Astrocyte of the cerebellum (primary cell): ENCODE measurements at regions not wholly inside any gene's neighbourhood (a gene's known extent, or its start where the extent isn't known, plus 50 kb on each side); places are given as distances from the start of the nearest gene placed in this dataset.

ENCODE experiments used
- DNase-seq: peaks from one replicate; pipeline ENCODE4 v3.0.0-alpha.2; 2011; ENCODE audit warnings: low read depth
- H3K4me3 ChIP-seq: 2 replicates; pipeline ENCODE4 v1.5.1; 2011; ENCODE audit warnings: mild to moderate bottlenecking, low read depth, low read length, moderate library complexity
- in situ Hi-C: cut with HindIII; loops from 2 replicates; pipeline ENCODE4 v1.10.0; 2017; ENCODE audit warnings: low sequenced_read_pairs
- TF ChIP-seq, protein P1 (sequence below): IDR thresholded peaks from 2 replicates; pipeline ENCODE4 v1.5.1; 2012; ENCODE audit warnings: low read length, low read depth, moderate library complexity, mild to moderate bottlenecking; ENCODE audit errors: missing control alignments

DNA sequence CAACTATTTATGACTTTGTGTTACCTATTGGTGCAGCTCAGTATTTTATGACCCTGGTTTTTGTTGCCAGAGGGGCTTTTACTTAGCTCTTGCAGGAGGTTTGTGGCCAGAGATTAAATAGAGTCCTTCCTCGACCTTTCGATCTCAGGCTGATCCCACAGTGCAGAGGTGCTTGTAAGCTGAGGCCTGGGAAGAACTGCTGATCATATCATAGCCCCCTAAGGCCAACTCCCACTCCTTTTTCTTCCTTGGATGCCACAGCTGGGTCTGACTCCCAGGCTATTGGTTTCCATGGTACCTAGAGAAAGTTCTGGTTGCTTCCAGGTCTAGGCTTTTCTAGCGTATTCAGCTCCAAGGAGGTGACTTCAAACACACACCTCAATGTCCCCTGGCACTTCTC is 324.9 kb downstream of the FOXO1 start:
- in situ Hi-C loops, result no loop called here
- no peak for DNase-seq
- H3K4me3 ChIP-seq, result no peak overlapping the region
- TF ChIP-seq, protein P1, sequence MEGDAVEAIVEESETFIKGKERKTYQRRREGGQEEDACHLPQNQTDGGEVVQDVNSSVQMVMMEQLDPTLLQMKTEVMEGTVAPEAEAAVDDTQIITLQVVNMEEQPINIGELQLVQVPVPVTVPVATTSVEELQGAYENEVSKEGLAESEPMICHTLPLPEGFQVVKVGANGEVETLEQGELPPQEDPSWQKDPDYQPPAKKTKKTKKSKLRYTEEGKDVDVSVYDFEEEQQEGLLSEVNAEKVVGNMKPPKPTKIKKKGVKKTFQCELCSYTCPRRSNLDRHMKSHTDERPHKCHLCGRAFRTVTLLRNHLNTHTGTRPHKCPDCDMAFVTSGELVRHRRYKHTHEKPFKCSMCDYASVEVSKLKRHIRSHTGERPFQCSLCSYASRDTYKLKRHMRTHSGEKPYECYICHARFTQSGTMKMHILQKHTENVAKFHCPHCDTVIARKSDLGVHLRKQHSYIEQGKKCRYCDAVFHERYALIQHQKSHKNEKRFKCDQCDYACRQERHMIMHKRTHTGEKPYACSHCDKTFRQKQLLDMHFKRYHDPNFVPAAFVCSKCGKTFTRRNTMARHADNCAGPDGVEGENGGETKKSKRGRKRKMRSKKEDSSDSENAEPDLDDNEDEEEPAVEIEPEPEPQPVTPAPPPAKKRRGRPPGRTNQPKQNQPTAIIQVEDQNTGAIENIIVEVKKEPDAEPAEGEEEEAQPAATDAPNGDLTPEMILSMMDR, result no peak

DNA sequence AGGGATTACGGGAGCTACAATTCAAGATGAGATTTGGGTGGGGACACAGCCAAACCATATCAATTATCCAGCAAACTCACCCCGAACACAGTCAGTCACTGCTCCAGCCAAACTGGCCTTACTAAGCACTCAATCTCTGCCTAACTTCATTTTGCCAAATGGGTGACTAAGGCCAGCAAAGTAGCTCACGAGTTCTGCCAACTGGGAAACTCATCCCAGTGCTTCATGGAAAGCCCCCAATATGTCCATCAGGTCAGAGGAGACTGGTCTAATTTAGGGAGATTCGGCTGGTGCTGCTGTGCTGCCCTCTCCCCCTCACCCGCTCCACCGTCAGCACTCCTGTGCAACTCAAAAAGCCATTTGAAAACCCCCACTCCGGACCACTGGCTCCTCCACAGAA is 324.0 kb downstream of the FOXO1 start:
- in situ Hi-C loops, result no loop called here
- no peak for DNase-seq
- TF ChIP-seq, protein P1, result no peak
- no peak overlapping the region for H3K4me3 ChIP-seq

DNA sequence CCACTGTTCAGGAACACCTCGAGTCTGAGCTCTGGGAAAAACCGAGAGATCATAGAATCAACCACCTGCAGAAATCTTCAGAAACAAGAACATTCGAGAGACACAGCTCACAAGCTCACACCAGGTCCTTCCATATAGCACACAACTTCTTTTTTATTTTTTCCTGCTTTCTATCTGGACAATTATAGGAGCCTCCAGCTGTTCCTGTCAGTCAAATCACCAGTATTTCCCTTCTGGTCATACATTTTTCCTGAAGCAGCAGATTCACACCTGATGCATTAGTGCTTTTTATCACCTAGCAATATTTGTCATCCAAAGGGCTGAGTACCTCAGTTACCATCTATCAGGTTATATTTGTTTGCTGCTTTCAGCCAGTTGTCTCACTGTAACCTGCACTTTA is 323.5 kb downstream of the FOXO1 start:
- in situ Hi-C loops, result no loop called here
- TF ChIP-seq, protein P1, result no peak
- no peak overlapping the region for H3K4me3 ChIP-seq
- no peak for DNase-seq

DNA sequence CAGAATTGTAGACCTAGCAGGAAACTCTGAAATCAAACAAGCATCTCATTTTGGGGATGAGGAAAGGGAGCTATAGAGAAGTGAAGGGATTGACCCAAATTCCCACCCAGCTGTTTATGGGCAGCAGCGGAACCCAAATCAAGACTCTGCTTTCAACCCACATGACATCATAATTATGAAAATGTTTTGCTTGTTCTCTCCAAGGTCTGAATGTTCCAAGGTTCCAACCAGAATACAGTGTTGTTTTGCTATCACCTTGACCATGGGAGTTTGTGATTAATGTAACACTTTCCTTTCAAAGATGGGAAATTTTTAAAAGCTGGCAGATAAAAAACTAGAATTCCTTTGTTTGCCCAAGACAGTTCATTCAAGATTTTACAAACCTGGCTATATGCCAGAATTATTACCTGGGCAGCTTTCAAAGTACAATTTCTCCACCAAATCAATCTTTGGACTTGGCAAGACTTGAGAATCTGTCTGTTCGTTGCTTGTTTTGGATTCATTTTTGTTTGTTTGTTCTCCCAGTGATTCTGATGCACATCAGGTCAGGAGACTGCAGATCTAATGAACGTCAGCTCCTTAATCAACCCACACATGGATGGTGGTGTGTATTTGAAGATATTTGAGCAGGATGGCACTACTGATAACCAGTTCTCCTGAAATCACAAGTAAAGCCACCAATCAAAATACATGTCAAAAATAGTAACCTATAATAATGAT is 322.7 kb downstream of the FOXO1 start:
- no peak for DNase-seq
- H3K4me3 ChIP-seq, result no peak overlapping the region
- TF ChIP-seq, protein P1, result no peak
- in situ Hi-C loops, result no loop called here

DNA sequence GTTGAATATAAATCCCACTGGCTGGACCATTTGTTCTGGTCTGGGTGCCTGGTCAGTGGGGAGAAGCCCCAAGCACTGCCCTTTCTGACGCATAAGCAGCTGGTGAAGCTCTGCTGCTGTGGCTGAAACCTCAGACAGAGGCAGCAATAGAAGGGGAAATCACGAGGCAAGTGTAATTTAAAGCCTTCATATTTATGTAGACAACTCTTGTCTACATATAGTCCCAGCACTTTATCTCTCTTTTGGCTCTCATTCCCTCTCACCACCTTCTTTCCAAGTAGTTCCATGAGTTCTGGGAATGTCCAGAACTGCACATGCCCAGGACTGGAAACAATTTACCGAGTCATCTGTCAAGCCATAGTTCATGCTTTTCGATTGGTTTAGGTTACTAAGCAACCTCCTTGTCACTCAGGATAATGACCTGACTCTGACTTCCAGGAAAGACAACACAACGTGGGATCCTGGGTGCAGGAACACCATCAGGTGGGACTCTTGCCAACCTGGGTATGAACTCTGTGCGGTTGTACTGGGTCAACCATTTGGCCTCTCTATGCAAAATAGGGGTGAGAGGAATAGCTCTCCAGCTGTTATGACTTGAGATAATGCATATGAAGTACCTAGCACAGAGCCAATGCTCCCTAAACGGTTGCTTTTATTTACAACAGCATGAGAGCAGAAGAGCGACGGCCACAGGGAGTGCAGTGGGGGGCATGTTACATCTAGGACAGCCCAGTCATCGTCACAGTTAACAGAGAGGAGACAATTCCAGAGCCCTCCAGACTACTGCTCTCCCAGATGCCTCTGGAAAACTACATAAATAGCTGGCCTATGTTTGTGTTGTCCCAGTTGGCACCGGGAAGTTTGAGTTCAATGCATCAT is 321.9 kb downstream of the FOXO1 start:
- no peak overlapping the region for H3K4me3 ChIP-seq
- no peak for DNase-seq
- TF ChIP-seq, protein P1, result no peak
- in situ Hi-C loops, result no loop called here

DNA sequence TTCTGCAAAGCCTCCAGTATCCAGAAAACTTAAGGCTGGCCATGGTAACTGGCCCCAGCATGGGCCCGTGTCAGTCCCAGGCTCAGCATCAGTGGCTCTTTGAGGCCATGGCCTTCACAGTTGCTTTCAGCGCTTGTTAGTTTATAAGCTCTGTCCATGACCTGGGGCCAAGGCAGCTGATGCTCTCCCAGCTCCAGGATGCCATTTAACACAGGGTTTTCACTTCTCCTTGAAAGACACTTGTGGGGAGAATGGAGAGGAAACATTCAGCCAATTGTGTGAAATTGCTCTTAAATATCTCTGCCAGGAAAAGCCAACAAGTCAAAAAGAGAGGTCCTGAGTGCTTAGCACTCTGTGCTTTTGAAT is 321.3 kb downstream of the FOXO1 start:
- TF ChIP-seq, protein P1, result no peak
- in situ Hi-C loops, result no loop called here
- no peak for DNase-seq
- H3K4me3 ChIP-seq, result no peak overlapping the region
